SK-N-MC (cell line): ENCODE measurements at regions not wholly inside any gene's neighbourhood (a gene's known extent, or its start where the extent isn't known, plus 50 kb on each side); places are given as distances from the start of the nearest gene placed in this dataset.

Experiments
- EZH2 ChIP-seq: fragments of 200-600 bp; sonication (generic); IDR thresholded peaks from one replicate; pipeline ENCODE4 v1.6.1; 2017; ENCODE audit warnings: antibody characterized with exemption
- FOXP2 ChIP-seq: optimal IDR thresholded peaks from 2 replicates; pipeline ENCODE3; 2011; ENCODE audit warnings: mild to moderate bottlenecking, moderate library complexity; ENCODE audit not compliant: insufficient read depth; ENCODE audit errors: extremely low read length, control extremely low read depth
- POLR2AphosphoS5 ChIP-seq: IDR thresholded peaks from 2 replicates; pipeline ENCODE4 v1.6.1; 2012; ENCODE audit warnings: mild to moderate bottlenecking, low read depth, low read length, borderline replicate concordance

- no peak for TF ChIP-seq POLR2AphosphoS5
- TF ChIP-seq EZH2 = no peak
- TF ChIP-seq FOXP2 = no peak
Measured at GRCh38 chr2:223529696-223530095, 72.5 kb downstream of the SCG2 start.
